SU-DHL-6 (cell line): ENCODE measurements at regions not wholly inside any gene's neighbourhood (a gene's known extent, or its start where the extent isn't known, plus 50 kb on each side); places are given as distances from the start of the nearest gene placed in this dataset.

Experiments
- EZH2phosphoT487 ChIP-seq: fragments of 200-600 bp; sonication (generic), shearing (Covaris generic); conservative IDR thresholded peaks from 2 replicates; pipeline ENCODE4 v1.6.1; 2018; ENCODE audit warnings: mild to moderate bottlenecking, antibody characterized with exemption, low read length, moderate library complexity, mixed read lengths
- TF ChIP-seq, protein P1 (sequence below): fragments of 200-600 bp; sonication (generic); IDR thresholded peaks from one replicate; pipeline ENCODE4 v1.5.1; 2017; ENCODE audit warnings: antibody characterized with exemption, mild to moderate bottlenecking, low read length, moderate library complexity; ENCODE audit not compliant: insufficient read depth, poor library complexity, severe bottlenecking

DNA sequence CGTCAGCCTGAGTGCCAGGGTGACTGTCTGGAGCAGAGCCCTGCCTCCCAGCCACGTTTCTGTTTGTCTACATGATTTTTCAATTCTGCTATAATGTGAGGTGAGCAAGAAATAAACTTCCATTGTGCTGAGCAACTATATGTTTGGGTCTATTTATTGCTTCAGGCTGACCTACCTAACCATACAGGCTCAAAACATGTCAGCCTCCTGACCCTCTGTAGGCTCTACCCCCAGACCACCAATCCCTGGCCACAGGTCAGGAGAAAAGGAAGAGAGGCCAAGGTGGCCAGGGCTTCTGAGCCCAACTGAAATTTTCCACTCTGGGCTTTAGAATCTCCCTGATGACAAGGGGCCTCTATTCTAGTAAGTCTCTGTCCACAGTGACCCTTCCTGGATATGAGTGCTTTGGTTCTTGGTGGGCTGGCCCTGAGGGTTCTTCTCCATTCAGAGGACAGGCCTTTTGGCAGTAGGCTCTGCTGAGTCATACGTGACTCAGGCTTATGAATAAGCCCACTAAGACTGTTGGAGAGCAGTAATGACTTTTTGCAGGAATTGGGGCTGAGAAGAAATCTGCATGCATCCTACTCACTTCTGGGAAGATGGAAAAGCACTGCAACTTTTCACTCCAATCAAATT lies 117.2 kb upstream of the TBCA start:
- TF ChIP-seq, protein P1, sequence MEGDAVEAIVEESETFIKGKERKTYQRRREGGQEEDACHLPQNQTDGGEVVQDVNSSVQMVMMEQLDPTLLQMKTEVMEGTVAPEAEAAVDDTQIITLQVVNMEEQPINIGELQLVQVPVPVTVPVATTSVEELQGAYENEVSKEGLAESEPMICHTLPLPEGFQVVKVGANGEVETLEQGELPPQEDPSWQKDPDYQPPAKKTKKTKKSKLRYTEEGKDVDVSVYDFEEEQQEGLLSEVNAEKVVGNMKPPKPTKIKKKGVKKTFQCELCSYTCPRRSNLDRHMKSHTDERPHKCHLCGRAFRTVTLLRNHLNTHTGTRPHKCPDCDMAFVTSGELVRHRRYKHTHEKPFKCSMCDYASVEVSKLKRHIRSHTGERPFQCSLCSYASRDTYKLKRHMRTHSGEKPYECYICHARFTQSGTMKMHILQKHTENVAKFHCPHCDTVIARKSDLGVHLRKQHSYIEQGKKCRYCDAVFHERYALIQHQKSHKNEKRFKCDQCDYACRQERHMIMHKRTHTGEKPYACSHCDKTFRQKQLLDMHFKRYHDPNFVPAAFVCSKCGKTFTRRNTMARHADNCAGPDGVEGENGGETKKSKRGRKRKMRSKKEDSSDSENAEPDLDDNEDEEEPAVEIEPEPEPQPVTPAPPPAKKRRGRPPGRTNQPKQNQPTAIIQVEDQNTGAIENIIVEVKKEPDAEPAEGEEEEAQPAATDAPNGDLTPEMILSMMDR: no peak
- TF ChIP-seq EZH2phosphoT487: no peak
